ENCODE measurements at regions not wholly inside any gene's neighbourhood (a gene's known extent, or its start where the extent isn't known, plus 50 kb on each side); places are given as distances from the start of the nearest gene placed in this dataset.

GRCh38 chr3:16816048-16816780 is 68.5 kb upstream of the PLCL2 start:
- Histone ChIP-seq H3K4me2 (ENCODE audit: insufficient read depth, low read length) (no peak overlapping the region), H4K20me1 (replicated peaks; ENCODE audit: control insufficient read depth, extremely low read depth, insufficient read depth, low read length) (no peaks in the 10 kb centered on the region), H3K27ac (ENCODE audit: insufficient read depth, low read depth, low read length) (no peak overlapping the region), H3K4me3 (replicated peaks in 1 of 3; ENCODE audit: insufficient read depth in 1 of 3, low read depth in 1 of 3, low read length in 3 of 3) (no peak overlapping the region), H3K27me3 (ENCODE audit: control insufficient read depth in 2 of 2, insufficient read depth in 2 of 2, low read length in 2 of 2) (no peaks in the 10 kb centered on the region), H3K9ac (replicated peaks; ENCODE audit: extremely low read depth, insufficient read depth, low read length) (no peak overlapping the region), H3K79me2 (ENCODE audit: control insufficient read depth, insufficient read depth, low read length) (no peaks in the 10 kb centered on the region), H3K4me1 (ENCODE audit: control insufficient read depth, extremely low read depth, insufficient read depth, low read length) (no peaks in the 10 kb centered on the region), H3K36me3 (ENCODE audit: control insufficient read depth in 2 of 2, extremely low read depth in 1 of 2, insufficient read depth in 2 of 2, low read length in 2 of 2) (no peaks in the 10 kb centered on the region), H3K9me1 (replicated peaks; ENCODE audit: control insufficient read depth, extremely low read depth, insufficient read depth, low read length) (no peaks in the 10 kb centered on the region), H2AFZ (ENCODE audit: low read depth, low read length) (no peak overlapping the region), H3K9me3 (replicated peaks; ENCODE audit: control insufficient read depth, insufficient read depth, low read length) (no peaks in the 10 kb centered on the region)
- no peak for DNase-seq (ENCODE audit: low read depth, low spot score)
- ChIA-PET CTCF (no interaction called here), POLR2A (no interaction called here)
- intact Hi-C loops (cut with micrococcal nuclease), result no loop called here
- no peak for TF ChIP-seq JUN (IDR thresholded peaks at IDR 0.05; ENCODE audit: borderline replicate concordance, insufficient read depth, insufficient read length, low read depth)
- TF ChIP-seq EZH2 (IDR thresholded peaks at IDR 0.05; ENCODE audit: borderline replicate concordance, low read depth, low read length, severe bottlenecking), result no peak
- FAIRE-seq, result no peak
- dilution Hi-C loops (cut with MboI; ENCODE audit: extremely low pct_ligation_motif_present, low sequenced_read_pairs), result no loop called here
- BruUV-seq (replicated peaks), result no TSS peak

GRCh38 chr3:16817197-16817596 is 67.6 kb upstream of the PLCL2 start:
- TF ChIP-seq POLR2AphosphoS5 (IDR thresholded peaks at IDR 0.05; ENCODE audit: insufficient read depth, low read depth, low read length) (no peak), MAX (IDR thresholded peaks at IDR 0.05; ENCODE audit: insufficient read depth, insufficient read length) (no peak), GATA2 (IDR thresholded peaks at IDR 0.05; ENCODE audit: insufficient read depth, insufficient read length, low read depth, low read length) (no peak), CTCF (IDR thresholded peaks at IDR 0.05; ENCODE audit: extremely low read depth in 1 of 2, insufficient read depth in 1 of 2, low read depth in 1 of 2, low read length in 2 of 2) (no peak), MYC (IDR thresholded peaks at IDR 0.05; ENCODE audit: low read depth, low read length) (no peak), EZH2 (IDR thresholded peaks at IDR 0.05; ENCODE audit: borderline replicate concordance, low read depth, low read length, severe bottlenecking) (no peak), FOS (IDR thresholded peaks at IDR 0.05; ENCODE audit: borderline replicate concordance, insufficient read depth, low read length) (no peak)
- no TSS peak for BruUV-seq (replicated peaks)
- no peak overlapping the region for H2AFZ ChIP-seq (ENCODE audit: low read depth, low read length)
- no peak overlapping the region for H3K4me2 ChIP-seq (ENCODE audit: insufficient read depth, low read length)
- CTCF ChIA-PET, result no interaction called here
- H3K9me1 ChIP-seq (replicated peaks; ENCODE audit: control insufficient read depth, extremely low read depth, insufficient read depth, low read length), result no peaks in the 10 kb centered on the region
- no peaks in the 10 kb centered on the region for H3K9me3 ChIP-seq (replicated peaks; ENCODE audit: control insufficient read depth, insufficient read depth, low read length)
- H3K9ac ChIP-seq (replicated peaks; ENCODE audit: extremely low read depth, insufficient read depth, low read length), result no peak overlapping the region
- no peaks in the 10 kb centered on the region for H4K20me1 ChIP-seq (replicated peaks; ENCODE audit: control insufficient read depth, extremely low read depth, insufficient read depth, low read length)
- intact Hi-C loops (cut with micrococcal nuclease), result no loop called here
- H3K4me1 ChIP-seq (ENCODE audit: control insufficient read depth, extremely low read depth, insufficient read depth, low read length), result no peaks in the 10 kb centered on the region
- no peak for FAIRE-seq
- no peaks in the 10 kb centered on the region for H3K27me3 ChIP-seq (ENCODE audit: control insufficient read depth in 2 of 2, insufficient read depth in 2 of 2, low read length in 2 of 2)
- POLR2A ChIA-PET, result no interaction called here
- no peaks in the 10 kb centered on the region for H3K79me2 ChIP-seq (ENCODE audit: control insufficient read depth, insufficient read depth, low read length)
- no peak overlapping the region for H3K27ac ChIP-seq (ENCODE audit: insufficient read depth, low read depth, low read length)
- peak; percentile 16 for DNase-seq (ENCODE audit: low read depth, low spot score)
- no peak overlapping the region for H3K4me3 ChIP-seq (replicated peaks in 1 of 3; ENCODE audit: insufficient read depth in 1 of 3, low read depth in 1 of 3, low read length in 3 of 3)
- H3K36me3 ChIP-seq (ENCODE audit: control insufficient read depth in 2 of 2, extremely low read depth in 1 of 2, insufficient read depth in 2 of 2, low read length in 2 of 2), result no peaks in the 10 kb centered on the region
- dilution Hi-C loops (cut with MboI; ENCODE audit: extremely low pct_ligation_motif_present, low sequenced_read_pairs), result no loop called here

Data from endothelial cell of umbilical vein (primary cell).